Type B pancreatic cell (in vitro differentiated cells): ENCODE measurements at regions not wholly inside any gene's neighbourhood (a gene's known extent, or its start where the extent isn't known, plus 50 kb on each side); places are given as distances from the start of the nearest gene placed in this dataset.

ENCODE experiments used
- DNase-seq: peaks from one replicate; pipeline ENCODE4 v3.0.0; 2021; ENCODE audit warnings: mixed read lengths; ENCODE audit not compliant: unreplicated experiment; ENCODE audit errors: extremely low spot score
- H3K27ac Mint-ChIP-seq: 2 replicates; pipeline ENCODE4 v1.8.0; 2021; ENCODE audit warnings: mild to moderate bottlenecking, mixed read lengths
- H3K27me3 Mint-ChIP-seq: 2 replicates; pipeline ENCODE4 v1.8.0; 2021; ENCODE audit warnings: mixed read lengths
- H3K36me3 Mint-ChIP-seq: 2 replicates; pipeline ENCODE4 v1.8.0; 2021; ENCODE audit warnings: mixed read lengths
- H3K4me1 Mint-ChIP-seq: one replicate; pipeline ENCODE4 v1.8.0; 2021; ENCODE audit warnings: mixed read lengths; ENCODE audit not compliant: unreplicated experiment
- H3K4me3 Mint-ChIP-seq: 2 replicates; pipeline ENCODE4 v1.8.0; 2021; ENCODE audit warnings: mild to moderate bottlenecking, mixed read lengths
- H3K9me3 Mint-ChIP-seq: 2 replicates; pipeline ENCODE4 v1.8.0; 2021; ENCODE audit warnings: mixed read lengths
- TF ChIP-seq, protein P1 (sequence below): fragments of 200-600 bp; sonication (generic); conservative IDR thresholded peaks from 2 replicates; pipeline ENCODE4 v1.5.0; 2021; ENCODE audit warnings: antibody characterized with exemption, mild to moderate bottlenecking

DNA sequence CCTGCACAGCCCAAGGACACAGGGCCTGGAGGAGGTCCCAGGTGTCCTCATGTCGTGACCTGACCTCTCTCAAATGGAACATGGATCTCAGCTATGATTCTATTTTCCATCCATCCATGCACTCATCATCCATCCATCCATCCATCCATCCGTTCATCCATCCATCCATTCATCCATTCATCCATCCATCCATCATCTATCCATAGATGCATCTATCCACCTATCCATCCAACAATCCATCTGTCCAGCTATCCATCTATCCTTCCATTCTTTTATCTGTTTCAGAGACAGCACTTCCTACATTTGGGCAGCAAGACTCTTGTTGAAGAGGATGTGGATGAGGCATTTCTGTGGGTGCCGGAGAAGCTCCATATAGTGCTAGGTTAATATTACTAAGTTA is 86.7 kb downstream of the SCGB2B2 start:
- DNase-seq: no peak
- Mint-ChIP-seq H3K27me3 (no peaks in the 10 kb centered on the region), H3K4me3 (no peak overlapping the region), H3K27ac (no peak overlapping the region), H3K9me3 (peaks cover 14% of the 10 kb centered on the region), H3K4me1 (no peaks in the 10 kb centered on the region), H3K36me3 (no peaks in the 10 kb centered on the region)
- TF ChIP-seq, protein P1, sequence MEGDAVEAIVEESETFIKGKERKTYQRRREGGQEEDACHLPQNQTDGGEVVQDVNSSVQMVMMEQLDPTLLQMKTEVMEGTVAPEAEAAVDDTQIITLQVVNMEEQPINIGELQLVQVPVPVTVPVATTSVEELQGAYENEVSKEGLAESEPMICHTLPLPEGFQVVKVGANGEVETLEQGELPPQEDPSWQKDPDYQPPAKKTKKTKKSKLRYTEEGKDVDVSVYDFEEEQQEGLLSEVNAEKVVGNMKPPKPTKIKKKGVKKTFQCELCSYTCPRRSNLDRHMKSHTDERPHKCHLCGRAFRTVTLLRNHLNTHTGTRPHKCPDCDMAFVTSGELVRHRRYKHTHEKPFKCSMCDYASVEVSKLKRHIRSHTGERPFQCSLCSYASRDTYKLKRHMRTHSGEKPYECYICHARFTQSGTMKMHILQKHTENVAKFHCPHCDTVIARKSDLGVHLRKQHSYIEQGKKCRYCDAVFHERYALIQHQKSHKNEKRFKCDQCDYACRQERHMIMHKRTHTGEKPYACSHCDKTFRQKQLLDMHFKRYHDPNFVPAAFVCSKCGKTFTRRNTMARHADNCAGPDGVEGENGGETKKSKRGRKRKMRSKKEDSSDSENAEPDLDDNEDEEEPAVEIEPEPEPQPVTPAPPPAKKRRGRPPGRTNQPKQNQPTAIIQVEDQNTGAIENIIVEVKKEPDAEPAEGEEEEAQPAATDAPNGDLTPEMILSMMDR: no peak

DNA sequence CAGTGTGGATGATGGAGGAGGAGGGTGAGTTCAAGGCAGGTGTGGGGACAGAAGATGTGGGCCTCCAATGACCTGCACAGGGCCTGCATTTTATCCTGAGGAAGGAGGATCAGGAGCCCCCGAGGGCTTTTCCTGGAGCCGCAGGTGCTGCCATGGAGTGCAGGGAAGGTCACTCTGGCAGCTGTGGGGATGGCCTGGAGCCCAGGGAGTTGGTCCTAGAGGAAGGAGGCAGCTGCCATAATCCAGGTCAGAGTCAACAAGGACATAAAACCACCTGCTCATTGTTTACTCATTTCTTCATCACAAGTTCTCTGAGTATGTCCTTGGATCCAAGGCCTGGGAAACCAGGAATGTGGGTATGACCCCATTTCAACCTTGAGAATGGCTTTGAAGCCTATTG is 87.2 kb downstream of the SCGB2B2 start:
- Mint-ChIP-seq H3K4me1 (no peaks in the 10 kb centered on the region), H3K4me3 (no peak overlapping the region), H3K27ac (no peak overlapping the region), H3K27me3 (no peaks in the 10 kb centered on the region), H3K9me3 (peaks cover 14% of the 10 kb centered on the region), H3K36me3 (no peaks in the 10 kb centered on the region)
- TF ChIP-seq, protein P1: no peak
- no peak for DNase-seq

- Mint-ChIP-seq H3K36me3 (no peaks in the 10 kb centered on the region), H3K27ac (no peak overlapping the region), H3K9me3 (peaks cover 14% of the 10 kb centered on the region), H3K4me3 (no peak overlapping the region), H3K27me3 (no peaks in the 10 kb centered on the region), H3K4me1 (no peaks in the 10 kb centered on the region)
- TF ChIP-seq, protein P1: no peak
- no peak for DNase-seq
Measured at GRCh38 chr19:34588846-34589245, 88.1 kb downstream of the SCGB2B2 start.

GRCh38 chr19:34588249-34588648 is 88.7 kb downstream of the SCGB2B2 start:
- H3K4me3 Mint-ChIP-seq: no peak overlapping the region
- no peak overlapping the region for H3K27ac Mint-ChIP-seq
- no peaks in the 10 kb centered on the region for H3K4me1 Mint-ChIP-seq
- DNase-seq: no peak
- TF ChIP-seq, protein P1: no peak
- H3K36me3 Mint-ChIP-seq: no peaks in the 10 kb centered on the region
- H3K9me3 Mint-ChIP-seq: peaks cover 14% of the 10 kb centered on the region
- H3K27me3 Mint-ChIP-seq: no peaks in the 10 kb centered on the region

DNA sequence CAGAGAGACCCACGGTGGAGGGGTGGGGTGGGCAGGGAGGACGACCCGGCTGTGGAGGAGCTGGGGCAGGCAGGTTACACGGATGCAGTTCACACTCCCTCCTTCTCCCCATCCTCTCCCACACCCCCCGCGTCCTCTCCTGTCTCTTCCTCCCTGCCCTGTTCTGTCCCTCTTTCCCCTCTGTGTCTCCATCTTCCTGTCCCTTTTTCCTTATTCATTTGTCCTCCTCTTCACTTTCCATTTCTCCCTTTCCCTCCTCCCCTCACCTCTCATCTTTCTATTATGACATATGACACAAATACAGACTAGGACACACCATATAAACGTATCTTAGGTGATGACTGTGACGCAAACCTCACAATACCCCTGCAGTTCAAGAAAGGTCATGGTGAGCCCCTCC is 96.6 kb downstream of the SCGB2B2 start:
- Mint-ChIP-seq H3K27me3 (no peaks in the 10 kb centered on the region), H3K4me1 (no peaks in the 10 kb centered on the region), H3K36me3 (no peaks in the 10 kb centered on the region), H3K9me3 (no peaks in the 10 kb centered on the region), H3K27ac (no peak overlapping the region), H3K4me3 (no peak overlapping the region)
- TF ChIP-seq, protein P1: no peak
- DNase-seq: no peak

- DNase-seq: no peak
- Mint-ChIP-seq H3K4me3 (no peak overlapping the region), H3K27ac (no peak overlapping the region), H3K4me1 (no peaks in the 10 kb centered on the region), H3K27me3 (no peaks in the 10 kb centered on the region), H3K9me3 (no peaks in the 10 kb centered on the region), H3K36me3 (no peaks in the 10 kb centered on the region)
- TF ChIP-seq, protein P1: no peak
Measured at GRCh38 chr19:34580055-34580336, 97.0 kb downstream of the SCGB2B2 start.
